PFSK-1 (cell line): ENCODE measurements at regions not wholly inside any gene's neighbourhood (a gene's known extent, or its start where the extent isn't known, plus 50 kb on each side); places are given as distances from the start of the nearest gene placed in this dataset.

ENCODE experiments used
- POLR2AphosphoS5 ChIP-seq: IDR thresholded peaks from 2 replicates; pipeline ENCODE4 v1.6.1; 2012; ENCODE audit warnings: low read depth, mild to moderate bottlenecking, control low read depth, low read length, moderate library complexity
- TAF1 ChIP-seq: IDR thresholded peaks from 2 replicates; pipeline ENCODE4 v1.6.1; 2012; ENCODE audit warnings: low read length, control low read depth, borderline replicate concordance; ENCODE audit not compliant: insufficient read depth

GRCh38 chr12:87597114-87597513, 432.1 kb downstream of the C12orf50 start:
- no peak for TF ChIP-seq POLR2AphosphoS5
- TF ChIP-seq TAF1, result no peak
